Loucy (cell line): ENCODE measurements at regions not wholly inside any gene's neighbourhood (a gene's known extent, or its start where the extent isn't known, plus 50 kb on each side); places are given as distances from the start of the nearest gene placed in this dataset.

Experiments used
- EZH2phosphoT487 ChIP-seq: fragments of 200-600 bp; IDR thresholded peaks from 2 replicates; pipeline ENCODE4 v1.6.1; 2018; ENCODE audit warnings: antibody characterized with exemption, mild to moderate bottlenecking, moderate library complexity, borderline replicate concordance
- TF ChIP-seq, protein P1 (sequence below): fragments of 200-600 bp; sonication (generic); conservative IDR thresholded peaks from 2 replicates; pipeline ENCODE4 v1.5.1; 2014; ENCODE audit warnings: mild to moderate bottlenecking, antibody characterized with exemption, low read length

DNA sequence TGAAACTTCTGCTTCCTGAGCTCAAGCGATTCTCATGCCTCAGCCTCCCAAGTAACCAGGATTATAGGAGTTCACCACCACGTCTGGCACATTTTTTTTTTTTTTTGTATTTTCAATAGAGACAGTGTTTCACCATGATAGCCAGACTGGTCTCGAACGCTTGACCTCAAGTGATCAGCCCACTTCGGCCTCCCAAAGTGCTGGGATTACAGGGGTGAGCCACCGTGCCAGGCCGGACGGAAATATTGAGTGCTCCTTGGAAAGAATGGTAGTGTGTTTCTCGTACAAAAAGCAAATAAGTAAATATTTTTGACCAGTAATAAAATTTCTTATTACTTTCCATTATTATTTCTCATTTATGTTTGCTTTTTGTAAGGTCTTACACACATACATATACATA, 1307.9 kb upstream of the CDH6 start:
- TF ChIP-seq, protein P1, sequence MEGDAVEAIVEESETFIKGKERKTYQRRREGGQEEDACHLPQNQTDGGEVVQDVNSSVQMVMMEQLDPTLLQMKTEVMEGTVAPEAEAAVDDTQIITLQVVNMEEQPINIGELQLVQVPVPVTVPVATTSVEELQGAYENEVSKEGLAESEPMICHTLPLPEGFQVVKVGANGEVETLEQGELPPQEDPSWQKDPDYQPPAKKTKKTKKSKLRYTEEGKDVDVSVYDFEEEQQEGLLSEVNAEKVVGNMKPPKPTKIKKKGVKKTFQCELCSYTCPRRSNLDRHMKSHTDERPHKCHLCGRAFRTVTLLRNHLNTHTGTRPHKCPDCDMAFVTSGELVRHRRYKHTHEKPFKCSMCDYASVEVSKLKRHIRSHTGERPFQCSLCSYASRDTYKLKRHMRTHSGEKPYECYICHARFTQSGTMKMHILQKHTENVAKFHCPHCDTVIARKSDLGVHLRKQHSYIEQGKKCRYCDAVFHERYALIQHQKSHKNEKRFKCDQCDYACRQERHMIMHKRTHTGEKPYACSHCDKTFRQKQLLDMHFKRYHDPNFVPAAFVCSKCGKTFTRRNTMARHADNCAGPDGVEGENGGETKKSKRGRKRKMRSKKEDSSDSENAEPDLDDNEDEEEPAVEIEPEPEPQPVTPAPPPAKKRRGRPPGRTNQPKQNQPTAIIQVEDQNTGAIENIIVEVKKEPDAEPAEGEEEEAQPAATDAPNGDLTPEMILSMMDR: no peak
- no peak for TF ChIP-seq EZH2phosphoT487
